ENCODE measurements at regions not wholly inside any gene's neighbourhood (a gene's known extent, or its start where the extent isn't known, plus 50 kb on each side); places are given as distances from the start of the nearest gene placed in this dataset.

GRCh38 chr2:139514951-139515350, 734.8 kb upstream of the NXPH2 start:
- no peaks in the 10 kb centered on the region for H3K27me3 ChIP-seq (ENCODE audit: insufficient read depth, low read length)
- Mint-ChIP-seq H3K27ac (no peak overlapping the region), H3K4me1 (no peaks in the 10 kb centered on the region), H3K36me3 (ENCODE audit: insufficient read depth in 1 of 3, low read depth in 3 of 3) (no peaks in the 10 kb centered on the region), H3K4me3 (no peak overlapping the region), H3K9me3 (no peaks in the 10 kb centered on the region; a peak in 1 of 5 replicates), H3K27me3 (ENCODE audit: low read depth) (no peaks in the 10 kb centered on the region)
- no peaks in the 10 kb centered on the region for H4K20me1 ChIP-seq (ENCODE audit: control insufficient read depth, insufficient read depth, insufficient read length)
- H3K79me2 ChIP-seq (ENCODE audit: insufficient read depth, low read length): no peaks in the 10 kb centered on the region
- no peak overlapping the region for H3K4me2 ChIP-seq (ENCODE audit: insufficient read depth, insufficient read length, low read length)
- no peak overlapping the region for H3K14ac ChIP-seq (ENCODE audit: insufficient read depth, low read length)
- WGBS (ENCODE audit: extremely low coverage, insufficient read length, low lambda C conversion rate): no CpG with 5 or more reads among the region's 5 CpGs
- no peak overlapping the region for H3K9ac ChIP-seq (ENCODE audit: extremely low read depth, insufficient read length, low read length)
- no peak overlapping the region for H4K91ac ChIP-seq (ENCODE audit: insufficient read length, low read depth, low read length)
- DNase-seq: no peak
- H3K23ac ChIP-seq (ENCODE audit: insufficient read length, low read depth, low read length): no peak overlapping the region
- TF ChIP-seq CTCF (conservative IDR thresholded peaks at IDR 0.05): no peak
- H3K79me1 ChIP-seq (ENCODE audit: insufficient read depth, low read depth, low read length, poor library complexity, severe bottlenecking): no peaks in the 10 kb centered on the region
- H3K9me3 ChIP-seq (ENCODE audit: control insufficient read depth, low read depth, low read length): no peaks in the 10 kb centered on the region
- no peak overlapping the region for H2BK20ac ChIP-seq (ENCODE audit: low read depth, low read length, poor library complexity, severe bottlenecking)
- H2AFZ ChIP-seq (ENCODE audit: low read length): no peak overlapping the region
- no peak overlapping the region for H3K27ac ChIP-seq (ENCODE audit: insufficient read length, low read depth, low read length)
- H2BK12ac ChIP-seq (ENCODE audit: insufficient read length, low read depth, low read length): no peak overlapping the region
- no peak overlapping the region for H3T11ph ChIP-seq (ENCODE audit: low read length)
- no peak overlapping the region for H4K5ac ChIP-seq (ENCODE audit: insufficient read length, low read depth, low read length)
- H3K18ac ChIP-seq (ENCODE audit: insufficient read length, low read depth, low read length): no peak overlapping the region
- H3K4ac ChIP-seq (ENCODE audit: low read depth, low read length): no peak overlapping the region
- no peak overlapping the region for H2BK120ac ChIP-seq (ENCODE audit: low read depth, low read length, poor library complexity, severe bottlenecking)
- H2AK5ac ChIP-seq (ENCODE audit: insufficient read length, low read length): no peak overlapping the region
- H3K4me1 ChIP-seq (ENCODE audit: insufficient read depth, low read length): no peaks in the 10 kb centered on the region
- H3K23me2 ChIP-seq (ENCODE audit: insufficient read length, low read depth, low read length, poor library complexity, severe bottlenecking): no peaks in the 10 kb centered on the region
- H4K8ac ChIP-seq (replicated peaks; ENCODE audit: insufficient read length, low read depth, low read length): no peak overlapping the region
- no peak overlapping the region for H2BK15ac ChIP-seq (ENCODE audit: low read depth, low read length)
- no peak overlapping the region for H3K56ac ChIP-seq (ENCODE audit: insufficient read length, low read depth, low read length)
- no peak overlapping the region for H2BK5ac ChIP-seq (ENCODE audit: insufficient read length, low read length)
